Fibroblast of skin of back (primary cell): ENCODE measurements at regions not wholly inside any gene's neighbourhood (a gene's known extent, or its start where the extent isn't known, plus 50 kb on each side); places are given as distances from the start of the nearest gene placed in this dataset.
A peak's percentile ranks its signal among the peaks of the same experiment; 100 is the strongest.
"Not testable (repeated sequence)": the region's sequence is repeated elsewhere in the genome, so short reads cannot be mapped to it uniquely, and the experiment has no call there.

Experiments
- DNase-seq: peaks from one replicate; pipeline ENCODE4 v3.0.0-alpha.2; 2013

- DNase-seq = peak; percentile 34
Measured at GRCh38 chr10:90032519-90032918, 331.1 kb downstream of the KIF20B start.

GRCh38 chr10:90034862-90035261 is 333.5 kb downstream of the KIF20B start:
- not testable (repeated sequence) for DNase-seq

- DNase-seq = no peak
Measured at GRCh38 chr10:90041585-90041984, 340.2 kb downstream of the KIF20B start.

- no peak for DNase-seq
Measured at GRCh38 chr10:90042075-90042474, 340.7 kb downstream of the KIF20B start.

- no peak for DNase-seq
Measured at GRCh38 chr10:90047243-90047729, 345.9 kb downstream of the KIF20B start.

GRCh38 chr10:90051053-90051452 is 349.7 kb downstream of the KIF20B start:
- no peak for DNase-seq

GRCh38 chr10:90051474-90051873 is 350.1 kb downstream of the KIF20B start:
- no peak for DNase-seq

GRCh38 chr10:90062786-90063185 is 361.4 kb downstream of the KIF20B start:
- no peak for DNase-seq

GRCh38 chr10:90064295-90064694 is 362.9 kb downstream of the KIF20B start:
- no peak for DNase-seq

- DNase-seq = no peak
Measured at GRCh38 chr10:90066435-90066834, 365.0 kb downstream of the KIF20B start.

GRCh38 chr10:90075995-90076394 is 374.6 kb downstream of the KIF20B start:
- DNase-seq = no peak

GRCh38 chr10:90079819-90080218 is 378.4 kb downstream of the KIF20B start:
- DNase-seq = no peak

GRCh38 chr10:90086606-90087190 is 385.3 kb downstream of the KIF20B start:
- DNase-seq = peak; percentile 13

- DNase-seq = peak; percentile 88
Measured at GRCh38 chr10:90087197-90088023, 386.0 kb downstream of the KIF20B start.

GRCh38 chr10:90088024-90088317 is 386.6 kb downstream of the KIF20B start:
- DNase-seq = no peak

GRCh38 chr10:90089719-90090118 is 388.3 kb downstream of the KIF20B start:
- DNase-seq = peak; percentile 21

- DNase-seq = no peak
Measured at GRCh38 chr10:90096196-90096595, 394.8 kb downstream of the KIF20B start.

- not testable (repeated sequence) for DNase-seq
Measured at GRCh38 chr10:90107581-90107980, 406.2 kb downstream of the KIF20B start.

GRCh38 chr10:90111671-90112070 is 410.3 kb downstream of the KIF20B start:
- no peak for DNase-seq

- DNase-seq = peak; percentile 10
Measured at GRCh38 chr10:90112681-90113080, 411.3 kb downstream of the KIF20B start.

- DNase-seq = not testable (repeated sequence)
Measured at GRCh38 chr10:90118567-90118966, 417.2 kb downstream of the KIF20B start.

- not testable (repeated sequence) for DNase-seq
Measured at GRCh38 chr10:90119631-90120280, 418.4 kb downstream of the KIF20B start.

- DNase-seq = no peak
Measured at GRCh38 chr10:90125456-90126255, 424.3 kb downstream of the KIF20B start.
